MM.1S (cell line): ENCODE measurements at regions not wholly inside any gene's neighbourhood (a gene's known extent, or its start where the extent isn't known, plus 50 kb on each side); places are given as distances from the start of the nearest gene placed in this dataset.

Experiments used
- CTCF ChIP-seq: fragments of 300-600 bp; sonication (generic); IDR thresholded peaks from 2 replicates; pipeline ENCODE4 v1.5.1; 2016; ENCODE audit warnings: antibody characterized with exemption, low read length, mixed read lengths
- EZH2phosphoT487 ChIP-seq: fragments of 300-600 bp; sonication (generic); IDR thresholded peaks from 2 replicates; pipeline ENCODE4 v1.6.1; 2018; ENCODE audit warnings: antibody characterized with exemption, low read length

- TF ChIP-seq CTCF: no peak
- no peak for TF ChIP-seq EZH2phosphoT487
Observed at GRCh38 chr9:7996558-7996957, 197.0 kb upstream of the DMAC1 start.
